ENCODE measurements at regions not wholly inside any gene's neighbourhood (a gene's known extent, or its start where the extent isn't known, plus 50 kb on each side); places are given as distances from the start of the nearest gene placed in this dataset.

DNA sequence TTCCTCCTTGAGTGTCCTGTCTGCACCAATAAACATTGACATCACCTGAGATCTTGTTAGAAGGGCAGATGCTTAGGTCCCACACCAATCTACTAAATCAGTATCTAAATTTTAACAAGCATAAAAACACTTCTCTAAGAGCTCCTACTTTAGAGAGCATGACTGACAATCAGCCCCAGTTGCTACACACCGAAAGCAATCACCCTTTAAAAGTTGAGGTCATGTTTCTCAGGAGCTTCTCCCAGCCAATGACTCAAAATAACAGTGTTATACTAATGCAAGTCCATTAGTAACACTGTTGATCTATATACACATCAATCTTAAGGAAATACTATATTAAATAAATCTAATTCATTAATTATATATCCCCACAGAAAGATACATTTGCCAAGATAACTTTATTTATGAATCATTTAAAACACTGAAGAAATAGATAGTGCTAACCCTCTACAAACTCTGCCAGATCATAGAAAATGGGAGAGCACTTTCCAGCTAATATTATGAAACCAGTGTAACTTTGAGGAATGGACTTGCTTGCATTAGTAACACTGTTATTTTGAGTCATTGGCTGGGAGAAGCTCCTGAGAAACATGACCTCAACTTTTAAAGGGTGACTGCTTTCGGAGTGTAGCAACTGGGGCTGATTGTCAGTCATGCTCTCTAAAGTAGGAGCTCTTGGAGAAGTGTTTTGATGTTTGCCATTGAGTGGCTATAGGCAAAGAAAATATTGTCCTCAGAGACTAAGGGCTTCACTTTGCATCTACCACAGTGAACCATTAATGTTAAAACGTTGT is 109.8 kb upstream of the HDX start:
- no peaks in the 10 kb centered on the region for H3K9me2 ChIP-seq (replicated peaks; ENCODE audit: insufficient read depth, low read length)
- no peaks in the 10 kb centered on the region for H3K36me3 ChIP-seq (ENCODE audit: low read length)
- H3K9ac ChIP-seq (ENCODE audit: low read length): no peak overlapping the region
- H3K27ac ChIP-seq (ENCODE audit: low read depth, low read length): no peak overlapping the region
- no peaks in the 10 kb centered on the region for H3K27me3 ChIP-seq (ENCODE audit: low read length)
- no peaks in the 10 kb centered on the region for H3F3A ChIP-seq (ENCODE audit: insufficient read depth)
- H3K4me2 ChIP-seq (ENCODE audit: low read depth, low read length, poor library complexity, severe bottlenecking): no peak overlapping the region
- H3K79me2 ChIP-seq (ENCODE audit: insufficient read depth, low read length): no peaks in the 10 kb centered on the region
- H3K9me3 ChIP-seq (ENCODE audit: insufficient read depth, low read length): no peaks in the 10 kb centered on the region
- no peak for TF ChIP-seq EZH2phosphoT487 (conservative IDR thresholded peaks at IDR 0.05; ENCODE audit: low read length)
- TF ChIP-seq, protein P1, sequence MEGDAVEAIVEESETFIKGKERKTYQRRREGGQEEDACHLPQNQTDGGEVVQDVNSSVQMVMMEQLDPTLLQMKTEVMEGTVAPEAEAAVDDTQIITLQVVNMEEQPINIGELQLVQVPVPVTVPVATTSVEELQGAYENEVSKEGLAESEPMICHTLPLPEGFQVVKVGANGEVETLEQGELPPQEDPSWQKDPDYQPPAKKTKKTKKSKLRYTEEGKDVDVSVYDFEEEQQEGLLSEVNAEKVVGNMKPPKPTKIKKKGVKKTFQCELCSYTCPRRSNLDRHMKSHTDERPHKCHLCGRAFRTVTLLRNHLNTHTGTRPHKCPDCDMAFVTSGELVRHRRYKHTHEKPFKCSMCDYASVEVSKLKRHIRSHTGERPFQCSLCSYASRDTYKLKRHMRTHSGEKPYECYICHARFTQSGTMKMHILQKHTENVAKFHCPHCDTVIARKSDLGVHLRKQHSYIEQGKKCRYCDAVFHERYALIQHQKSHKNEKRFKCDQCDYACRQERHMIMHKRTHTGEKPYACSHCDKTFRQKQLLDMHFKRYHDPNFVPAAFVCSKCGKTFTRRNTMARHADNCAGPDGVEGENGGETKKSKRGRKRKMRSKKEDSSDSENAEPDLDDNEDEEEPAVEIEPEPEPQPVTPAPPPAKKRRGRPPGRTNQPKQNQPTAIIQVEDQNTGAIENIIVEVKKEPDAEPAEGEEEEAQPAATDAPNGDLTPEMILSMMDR (IDR thresholded peaks at IDR 0.05; ENCODE audit: insufficient read depth, low read length, poor library complexity, severe bottlenecking): no peak
- no peaks in the 10 kb centered on the region for H4K20me1 ChIP-seq (ENCODE audit: low read depth, low read length)
- no peak overlapping the region for H2AFZ ChIP-seq (ENCODE audit: low read depth, low read length, severe bottlenecking)
- no peak overlapping the region for H3K4me3 ChIP-seq (ENCODE audit: insufficient read depth, low read length, poor library complexity, severe bottlenecking)

DNA sequence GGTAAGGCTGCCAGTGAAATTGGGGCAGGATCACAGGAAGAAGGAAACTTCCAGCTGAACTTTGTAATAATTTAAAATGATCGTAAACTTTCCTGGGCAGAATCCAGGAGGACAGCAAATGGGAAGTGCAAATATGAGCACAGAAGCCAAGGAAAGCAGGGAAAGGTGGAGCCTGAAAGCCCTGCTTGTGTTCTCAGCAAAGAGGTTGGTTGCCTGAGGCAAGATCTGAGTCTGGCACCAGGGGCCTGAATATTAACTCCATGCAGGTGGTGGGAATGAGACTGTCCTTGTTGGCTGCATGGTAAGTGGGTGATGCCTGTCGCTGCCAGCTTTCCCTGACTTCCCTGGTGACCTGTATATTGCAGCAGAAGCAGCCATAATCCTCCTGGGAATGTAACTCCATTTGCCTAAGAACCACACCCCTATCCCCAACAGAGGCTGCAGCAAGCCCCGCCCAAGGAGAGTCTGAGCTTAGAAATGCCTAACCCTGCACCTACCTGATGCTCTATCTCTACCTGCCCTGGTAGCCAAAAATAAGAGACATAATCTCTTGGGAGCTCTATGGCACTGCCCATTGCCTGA is 132.0 kb upstream of the HDX start:
- no peak overlapping the region for H3K27ac ChIP-seq (ENCODE audit: low read depth, low read length)
- no peak for TF ChIP-seq EZH2phosphoT487 (conservative IDR thresholded peaks at IDR 0.05; ENCODE audit: low read length)

DNA sequence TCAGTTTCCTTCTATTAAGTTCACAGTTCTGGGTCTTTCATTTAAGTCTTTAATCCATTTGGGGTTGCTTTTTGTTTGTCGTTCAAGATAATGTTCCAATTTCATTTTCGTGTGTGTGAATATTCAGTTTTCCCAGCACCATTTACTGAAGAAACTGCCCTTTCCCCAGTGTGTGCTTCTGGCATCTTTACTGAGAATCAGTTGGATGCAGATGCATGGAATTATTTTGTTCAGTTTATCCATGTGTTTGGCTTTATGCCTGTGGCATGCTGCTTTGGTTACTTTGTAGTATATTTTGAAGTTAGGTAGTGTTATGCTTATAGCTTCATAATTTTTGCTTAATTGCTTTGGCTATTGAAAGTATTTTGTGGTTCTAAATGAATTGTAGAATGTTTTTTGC is 163.8 kb upstream of the HDX start:
- no peak for TF ChIP-seq EZH2phosphoT487 (conservative IDR thresholded peaks at IDR 0.05; ENCODE audit: low read length)
- TF ChIP-seq, protein P1 (IDR thresholded peaks at IDR 0.05; ENCODE audit: insufficient read depth, low read length, poor library complexity, severe bottlenecking): no peak
- H3K4me2 ChIP-seq (ENCODE audit: low read depth, low read length, poor library complexity, severe bottlenecking): no peak overlapping the region
- H3K9me3 ChIP-seq (ENCODE audit: insufficient read depth, low read length): no peaks in the 10 kb centered on the region
- no peak overlapping the region for H3K4me3 ChIP-seq (ENCODE audit: insufficient read depth, low read length, poor library complexity, severe bottlenecking)
- H3K9ac ChIP-seq (ENCODE audit: low read length): no peak overlapping the region
- H4K20me1 ChIP-seq (ENCODE audit: low read depth, low read length): no peaks in the 10 kb centered on the region
- no peaks in the 10 kb centered on the region for H3K9me2 ChIP-seq (replicated peaks; ENCODE audit: insufficient read depth, low read length)
- H3K36me3 ChIP-seq (ENCODE audit: low read length): no peaks in the 10 kb centered on the region
- H2AFZ ChIP-seq (ENCODE audit: low read depth, low read length, severe bottlenecking): no peak overlapping the region
- no peaks in the 10 kb centered on the region for H3K79me2 ChIP-seq (ENCODE audit: insufficient read depth, low read length)
- no peaks in the 10 kb centered on the region for H3F3A ChIP-seq (ENCODE audit: insufficient read depth)
- no peak overlapping the region for H3K27ac ChIP-seq (ENCODE audit: low read depth, low read length)
- no peaks in the 10 kb centered on the region for H3K27me3 ChIP-seq (ENCODE audit: low read length)

More for the DNA sequence above, 132.0 kb upstream of the HDX start:
- no peaks in the 10 kb centered on the region for H3K27me3 ChIP-seq (ENCODE audit: low read length)
- no peaks in the 10 kb centered on the region for H3K79me2 ChIP-seq (ENCODE audit: insufficient read depth, low read length)
- no peaks in the 10 kb centered on the region for H3F3A ChIP-seq (ENCODE audit: insufficient read depth)
- no peak overlapping the region for H3K4me2 ChIP-seq (ENCODE audit: low read depth, low read length, poor library complexity, severe bottlenecking)
- H3K4me3 ChIP-seq (ENCODE audit: insufficient read depth, low read length, poor library complexity, severe bottlenecking): no peak overlapping the region
- H4K20me1 ChIP-seq (ENCODE audit: low read depth, low read length): no peaks in the 10 kb centered on the region
- H3K9ac ChIP-seq (ENCODE audit: low read length): no peak overlapping the region
- no peaks in the 10 kb centered on the region for H3K9me3 ChIP-seq (ENCODE audit: insufficient read depth, low read length)
- no peaks in the 10 kb centered on the region for H3K9me2 ChIP-seq (replicated peaks; ENCODE audit: insufficient read depth, low read length)
- H3K36me3 ChIP-seq (ENCODE audit: low read length): no peaks in the 10 kb centered on the region
- no peak overlapping the region for H2AFZ ChIP-seq (ENCODE audit: low read depth, low read length, severe bottlenecking)

DNA sequence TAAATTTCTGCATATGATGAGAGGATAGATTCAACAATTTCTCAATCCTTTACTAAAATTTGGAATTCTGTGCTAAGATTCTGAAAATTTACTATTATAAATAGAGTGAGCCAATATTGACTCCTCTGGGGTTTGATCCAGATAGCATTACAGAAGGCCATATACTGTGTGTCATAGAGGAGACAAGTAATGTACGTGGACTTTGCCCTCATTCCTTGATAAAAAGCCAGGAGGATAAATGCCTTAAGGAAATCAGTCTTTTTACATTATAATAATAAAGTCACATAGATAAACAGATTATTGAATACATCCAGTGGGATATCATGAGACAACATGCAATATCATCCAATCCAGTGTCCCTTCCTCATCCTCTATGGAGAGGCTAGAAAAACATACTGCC is 188.0 kb upstream of the HDX start:
- H3K9ac ChIP-seq (ENCODE audit: low read length): no peak overlapping the region
- no peak for TF ChIP-seq EZH2phosphoT487 (conservative IDR thresholded peaks at IDR 0.05; ENCODE audit: low read length)
- TF ChIP-seq, protein P1 (IDR thresholded peaks at IDR 0.05; ENCODE audit: insufficient read depth, low read length, poor library complexity, severe bottlenecking): no peak
- no peaks in the 10 kb centered on the region for H3K9me3 ChIP-seq (ENCODE audit: insufficient read depth, low read length)
- H3K4me3 ChIP-seq (ENCODE audit: insufficient read depth, low read length, poor library complexity, severe bottlenecking): no peak overlapping the region
- H3K4me2 ChIP-seq (ENCODE audit: low read depth, low read length, poor library complexity, severe bottlenecking): no peak overlapping the region
- H4K20me1 ChIP-seq (ENCODE audit: low read depth, low read length): no peaks in the 10 kb centered on the region
- no peak overlapping the region for H3K27ac ChIP-seq (ENCODE audit: low read depth, low read length)
- no peaks in the 10 kb centered on the region for H3K9me2 ChIP-seq (replicated peaks; ENCODE audit: insufficient read depth, low read length)
- H2AFZ ChIP-seq (ENCODE audit: low read depth, low read length, severe bottlenecking): no peak overlapping the region
- no peaks in the 10 kb centered on the region for H3K79me2 ChIP-seq (ENCODE audit: insufficient read depth, low read length)
- H3F3A ChIP-seq (ENCODE audit: insufficient read depth): no peaks in the 10 kb centered on the region
- H3K27me3 ChIP-seq (ENCODE audit: low read length): no peaks in the 10 kb centered on the region
- H3K36me3 ChIP-seq (ENCODE audit: low read length): no peaks in the 10 kb centered on the region
